ENCODE measurements at regions not wholly inside any gene's neighbourhood (a gene's known extent, or its start where the extent isn't known, plus 50 kb on each side); places are given as distances from the start of the nearest gene placed in this dataset.

DNA sequence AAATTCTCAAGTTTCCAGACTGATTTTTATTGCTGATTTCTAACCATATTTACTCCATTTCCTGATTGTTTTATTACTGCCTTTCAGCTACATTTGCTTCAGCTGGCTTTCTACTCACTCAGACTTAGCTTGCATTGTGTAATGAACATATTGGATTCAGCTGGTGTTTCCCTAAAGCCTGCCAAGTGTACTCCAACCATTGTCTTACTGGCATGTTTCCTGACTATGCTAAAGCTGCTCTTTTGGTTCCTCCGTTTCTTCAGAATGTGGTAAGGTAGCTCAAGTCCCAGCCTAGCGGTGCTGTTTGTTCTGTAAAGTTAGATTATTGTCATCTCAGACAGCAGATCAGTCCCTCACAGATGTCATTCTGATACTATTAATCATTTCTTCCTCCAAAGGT, 53.1 kb upstream of the GLRA2 start:
- DNase-seq, result no peak

DNA sequence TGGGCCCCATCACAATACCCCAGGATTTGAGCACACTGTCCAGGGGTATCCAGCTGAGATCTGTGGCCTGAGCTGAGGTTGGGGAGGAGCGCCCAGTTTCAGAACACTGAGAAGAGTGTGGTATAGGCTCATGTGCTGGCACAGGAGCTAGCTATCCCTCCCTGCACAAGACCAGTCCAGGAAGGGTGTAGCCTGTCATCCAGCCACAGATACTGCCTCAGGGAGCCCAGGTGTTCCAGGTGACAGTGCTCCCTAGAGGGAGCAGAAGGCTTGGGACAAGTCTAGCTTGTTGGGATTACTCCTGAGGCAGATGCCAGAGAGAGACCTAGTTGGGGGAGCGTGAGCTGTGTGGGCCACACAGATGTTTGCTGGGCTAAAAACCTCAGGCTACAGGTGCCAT, 79.6 kb upstream of the GLRA2 start:
- no peak for DNase-seq

DNA sequence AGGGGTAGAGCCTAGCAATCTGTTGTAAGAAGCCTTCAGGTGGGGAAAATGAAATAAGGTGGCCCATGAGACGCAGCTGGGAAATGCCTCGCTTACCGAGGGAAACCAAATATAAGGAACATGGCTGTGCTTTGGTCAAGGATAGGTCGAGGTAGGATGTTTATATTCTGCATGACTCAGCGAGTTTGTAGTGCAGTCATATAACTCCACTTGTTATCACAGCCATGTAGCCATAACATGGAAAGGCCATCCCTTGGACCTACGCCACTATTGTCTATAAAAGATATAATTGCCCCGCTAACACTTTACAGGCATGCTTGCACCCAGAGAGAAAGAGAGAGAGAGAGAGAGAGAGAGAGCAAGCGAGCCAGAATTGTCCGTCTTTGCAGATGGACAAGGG, 80.9 kb upstream of the GLRA2 start:
- DNase-seq, result no peak

DNA sequence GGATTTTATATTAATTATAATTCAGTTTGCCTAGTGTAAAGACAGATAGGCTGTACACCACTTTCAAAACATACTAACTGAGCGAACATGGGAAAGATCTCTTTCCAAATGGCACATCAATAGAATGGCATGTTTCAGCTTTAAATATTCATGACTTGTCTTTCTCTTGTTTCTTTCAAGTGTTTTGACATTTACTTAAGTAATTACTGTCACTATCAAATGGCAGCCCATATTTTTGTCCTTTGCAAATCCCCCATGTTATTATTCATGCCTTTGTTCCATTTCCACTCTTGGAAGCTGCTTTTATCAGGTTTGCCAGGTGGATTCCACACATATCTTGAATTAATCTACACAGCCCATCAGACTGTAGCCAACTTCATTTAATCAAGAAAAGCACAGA, 89.2 kb upstream of the GLRA2 start:
- no peak for DNase-seq

DNA sequence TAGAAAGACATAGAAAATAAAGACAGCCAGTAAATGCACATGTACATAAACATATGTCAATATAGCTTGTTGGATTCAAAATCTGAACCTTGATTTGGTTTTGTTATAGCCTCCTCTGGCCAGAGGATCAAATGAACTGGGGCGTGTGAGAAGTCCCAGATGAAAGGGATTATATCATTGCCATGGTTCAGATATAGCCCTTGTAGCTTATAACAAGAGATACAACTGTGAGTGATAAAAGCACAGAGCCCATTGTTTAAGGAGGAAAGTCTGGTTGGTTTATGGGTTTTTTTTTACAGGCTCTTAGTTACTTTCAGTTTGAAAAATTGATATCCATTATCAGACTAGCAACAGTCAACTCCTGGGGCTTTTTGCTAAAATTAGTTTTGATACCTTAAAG, 101.7 kb upstream of the GLRA2 start:
- DNase-seq, result no peak

DNA sequence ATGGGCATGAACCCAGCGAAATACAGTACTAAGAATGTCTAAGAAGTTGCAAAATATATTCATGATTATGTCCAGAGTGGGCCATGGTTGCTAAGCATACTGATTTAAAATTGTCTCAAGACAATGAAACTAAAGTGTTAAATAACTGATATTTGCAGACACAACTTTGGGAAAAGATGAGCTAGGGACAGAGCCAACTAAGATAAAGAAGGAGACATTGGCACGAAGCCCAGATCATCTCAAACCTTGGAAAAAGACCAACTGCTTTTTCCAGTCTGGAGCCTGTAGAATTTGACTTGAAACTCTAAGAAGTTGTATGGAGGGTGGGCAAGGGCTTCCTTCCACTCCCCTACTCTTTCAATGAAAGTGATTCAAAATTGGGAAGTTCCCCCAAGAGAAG, 108.5 kb upstream of the GLRA2 start:
- no peak for DNase-seq

DNA sequence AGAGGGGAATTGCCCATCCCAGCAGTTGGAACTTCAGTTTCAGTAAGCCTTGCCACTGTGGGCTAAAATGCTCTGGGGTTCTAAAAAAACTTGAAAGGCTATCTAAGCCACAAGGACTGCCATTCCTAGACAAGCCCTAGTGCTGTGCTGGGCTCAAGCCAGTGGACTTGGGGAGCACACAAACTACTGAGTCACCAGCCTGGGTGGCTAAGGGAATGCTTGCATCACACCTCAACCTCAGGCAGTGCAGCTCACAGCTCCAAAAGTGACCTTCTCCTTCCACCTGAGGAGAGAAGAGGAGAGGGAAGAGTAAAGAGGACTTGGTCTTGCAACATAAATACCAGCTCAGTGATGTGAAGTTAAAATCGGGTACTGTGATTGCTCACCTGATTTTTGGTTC, 116.7 kb upstream of the GLRA2 start:
- no peak for DNase-seq

DNA sequence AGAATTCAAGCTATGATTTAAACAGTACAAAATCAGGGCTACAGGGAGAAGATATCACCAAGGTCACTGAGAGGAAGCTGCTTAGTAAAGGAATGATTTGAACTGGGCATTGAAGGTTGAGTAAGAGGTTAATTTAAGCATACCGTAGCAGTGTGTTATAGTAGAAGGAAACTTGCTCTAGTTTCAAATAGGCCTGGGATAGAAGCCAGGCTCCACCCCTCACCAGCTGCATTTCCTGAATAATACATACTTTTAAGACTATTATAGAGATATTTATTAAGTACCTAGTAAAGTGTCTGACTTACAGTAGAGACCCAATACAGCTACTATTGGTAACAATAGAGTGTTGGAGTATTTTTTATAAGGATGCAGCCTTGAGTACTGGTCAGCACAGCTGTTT, 118.0 kb upstream of the GLRA2 start:
- no peak for DNase-seq

DNA sequence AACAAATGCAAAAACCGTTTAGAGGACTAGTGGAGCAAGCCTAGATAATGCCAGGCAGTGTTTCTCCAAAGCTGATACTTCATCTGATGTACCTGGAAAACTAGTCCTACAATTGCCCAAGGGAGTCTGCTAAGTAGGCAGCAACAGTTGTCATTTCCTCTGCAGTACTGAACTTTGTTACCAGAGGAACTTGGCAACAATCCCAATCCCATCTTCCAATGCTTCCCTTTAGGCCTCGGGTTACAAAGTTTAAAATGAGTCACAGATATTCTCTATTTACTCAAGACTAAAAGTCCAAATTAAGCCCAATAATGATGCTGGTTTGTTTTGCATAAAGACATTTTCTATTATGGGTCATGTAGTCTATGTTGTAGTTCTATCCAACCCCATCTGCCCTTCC, 120.0 kb upstream of the GLRA2 start:
- DNase-seq, result peak; percentile 0

DNA sequence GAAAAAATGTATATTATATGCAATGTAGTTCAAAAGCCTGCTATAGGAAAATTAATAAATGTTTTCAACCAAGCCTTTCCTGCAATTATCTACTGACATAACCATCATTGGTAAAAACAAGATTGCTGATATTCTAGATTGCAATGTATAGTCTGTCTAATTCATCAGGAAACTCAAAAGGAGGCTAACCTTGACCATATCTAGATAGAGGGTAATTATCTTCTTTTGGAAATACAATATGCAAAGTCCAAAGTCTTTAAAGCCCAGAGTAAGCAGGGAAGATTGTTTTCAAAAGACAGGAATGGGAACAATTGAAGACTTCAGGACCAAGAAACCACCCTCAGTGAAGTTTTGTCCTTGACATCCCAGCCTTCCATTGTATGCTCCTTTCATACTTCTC, 123.1 kb upstream of the GLRA2 start:
- no peak for DNase-seq

DNA sequence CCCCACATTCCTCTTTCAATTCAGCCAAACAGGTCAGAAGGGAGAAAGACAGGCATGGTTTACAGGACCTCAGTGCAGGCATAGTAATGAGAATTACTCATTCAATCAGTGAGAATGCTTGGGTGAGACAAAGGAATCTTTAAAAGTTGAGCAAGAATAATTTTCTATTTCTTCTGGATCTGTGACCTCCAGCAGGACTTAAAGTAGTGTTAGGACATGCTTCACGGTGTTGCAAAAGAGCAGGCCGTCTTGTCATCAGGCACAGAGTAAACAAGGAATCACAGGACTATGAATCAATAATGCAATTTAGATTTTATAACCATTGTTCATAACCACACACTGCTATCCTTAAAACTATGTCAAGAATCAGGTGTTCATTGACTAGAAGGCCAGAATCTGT, 130.6 kb upstream of the GLRA2 start:
- DNase-seq, result no peak

DNA sequence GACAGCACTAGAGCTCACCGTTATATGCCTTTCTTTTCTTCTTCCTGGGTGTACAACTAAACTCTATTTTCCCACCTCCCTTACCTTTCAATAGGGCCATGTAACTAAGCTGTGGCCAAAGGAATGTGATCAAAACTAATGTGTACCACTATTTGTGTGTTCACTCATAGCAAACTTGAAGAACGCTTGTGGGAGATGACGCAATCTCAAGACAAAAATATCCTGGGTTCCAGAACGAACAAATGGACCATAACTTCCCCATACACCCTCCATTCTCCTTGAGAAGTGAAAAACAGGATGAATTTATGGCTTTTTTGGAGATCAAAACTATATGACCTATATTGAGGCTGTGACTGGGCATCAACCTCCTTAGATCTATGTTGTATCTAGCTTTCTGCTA, 139.7 kb upstream of the GLRA2 start:
- DNase-seq, result no peak

DNA sequence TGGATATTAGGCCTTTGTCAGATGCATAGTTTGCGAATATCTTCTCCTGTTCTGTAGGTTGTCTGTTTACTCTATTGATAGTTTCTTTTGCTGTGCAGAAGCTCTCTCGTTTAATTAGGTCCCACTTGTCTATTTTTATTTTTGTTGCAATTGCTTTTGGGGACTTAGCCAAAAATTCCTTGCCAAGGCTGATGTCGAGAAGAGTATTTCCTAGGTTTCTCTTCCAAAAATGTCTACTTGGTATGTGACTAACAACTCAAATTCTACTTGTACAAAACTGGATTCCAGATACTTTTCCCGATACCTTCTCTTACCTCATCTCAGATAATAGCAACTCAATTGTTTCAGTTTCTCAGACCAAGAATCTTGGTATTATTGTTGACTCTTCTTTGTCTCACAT, 142.4 kb upstream of the GLRA2 start:
- DNase-seq, result no peak

DNA sequence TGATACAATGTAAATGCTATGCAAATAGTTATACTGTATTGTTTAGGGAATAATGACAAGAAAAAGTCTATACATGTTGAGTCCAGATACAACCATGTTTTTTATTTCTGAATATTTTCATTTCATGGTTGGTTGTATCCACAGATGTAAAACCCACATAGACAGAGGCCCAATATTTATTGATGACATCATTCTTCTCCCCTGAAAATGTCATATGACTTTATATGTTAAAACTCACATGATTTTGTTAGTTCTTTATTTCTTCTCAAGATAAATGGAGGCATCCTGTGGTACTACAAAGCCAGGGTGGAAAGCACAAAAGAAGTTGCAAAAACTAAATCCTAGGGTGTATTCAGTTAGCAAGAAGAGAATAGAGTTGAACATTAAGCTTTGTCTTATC, 149.3 kb upstream of the GLRA2 start:
- DNase-seq, result no peak

DNA sequence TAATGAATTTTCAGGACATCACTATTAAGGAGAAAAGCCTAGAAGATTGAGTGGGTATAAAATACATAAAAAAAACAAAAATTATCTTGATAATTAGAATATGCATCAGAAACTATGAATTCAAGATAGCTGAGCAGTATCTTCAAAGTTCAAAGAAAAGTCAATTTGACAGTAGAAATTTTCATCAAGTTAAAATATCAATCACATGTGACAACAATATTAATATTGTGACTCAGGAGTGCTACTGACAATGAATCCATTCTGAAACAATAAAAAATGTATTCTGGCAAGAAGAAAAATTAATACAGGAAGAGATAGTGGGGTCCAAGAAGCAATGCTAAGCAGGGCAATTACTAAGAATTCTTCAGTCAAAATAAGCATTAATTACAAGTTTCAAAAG, 151.9 kb upstream of the GLRA2 start:
- no peak for DNase-seq

DNA sequence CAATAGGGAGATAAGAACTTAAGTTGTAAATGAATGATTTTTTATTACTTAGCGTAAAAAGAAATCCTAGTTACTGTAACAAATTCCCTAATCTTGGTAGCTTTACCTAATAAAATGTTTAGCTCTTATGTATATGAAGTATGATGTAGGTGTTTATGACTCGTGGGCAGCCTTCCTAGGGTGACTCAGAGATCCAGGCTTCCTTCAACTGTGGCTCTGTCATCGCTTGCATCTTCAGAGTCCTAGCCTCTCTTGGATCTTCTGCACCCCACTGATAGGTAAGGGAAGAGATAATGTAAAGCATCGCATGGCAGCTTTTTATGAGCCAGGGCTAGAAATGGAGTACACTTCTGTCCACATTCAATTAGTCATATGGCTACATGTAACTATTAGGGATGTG, 165.6 kb upstream of the GLRA2 start:
- no peak for DNase-seq

DNA sequence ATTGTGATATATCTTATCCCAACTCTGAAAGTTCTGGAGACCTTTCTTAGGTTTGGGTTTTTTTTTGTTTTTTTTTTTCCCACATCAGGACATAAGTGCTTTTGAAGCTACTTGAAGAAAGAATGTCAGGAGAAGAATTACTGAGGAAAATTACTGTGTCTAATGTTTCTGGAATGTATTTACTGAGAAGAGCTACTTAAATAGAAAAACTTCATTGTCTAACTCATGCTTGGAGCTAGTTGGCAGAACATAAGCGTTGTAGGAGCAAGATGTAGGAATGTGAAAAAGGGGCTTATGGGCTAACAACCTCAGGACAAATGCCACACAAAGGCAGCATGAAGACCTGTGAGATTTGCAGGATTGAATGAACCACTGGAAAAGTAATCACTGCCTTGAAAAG, 166.6 kb upstream of the GLRA2 start:
- DNase-seq, result no peak

DNA sequence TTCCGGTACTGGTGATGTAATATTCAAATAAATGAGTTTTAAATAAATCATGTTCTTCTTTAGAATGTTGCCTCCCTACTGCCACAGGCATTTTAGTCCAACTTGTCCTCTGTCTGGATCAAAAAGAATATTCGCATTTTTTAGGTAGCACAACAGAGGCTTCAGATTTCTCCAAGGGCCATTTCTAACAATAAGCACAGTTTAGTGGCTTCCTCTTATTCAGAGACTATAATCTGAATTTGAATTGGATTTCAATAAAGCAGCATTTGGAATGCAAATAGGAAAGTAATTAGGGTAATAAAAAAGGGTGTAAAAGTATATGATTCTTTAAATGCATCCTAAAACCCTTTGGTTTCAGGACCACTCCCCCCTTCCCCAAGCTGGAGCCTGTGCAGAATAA, 167.9 kb upstream of the GLRA2 start:
- DNase-seq, result no peak

DNA sequence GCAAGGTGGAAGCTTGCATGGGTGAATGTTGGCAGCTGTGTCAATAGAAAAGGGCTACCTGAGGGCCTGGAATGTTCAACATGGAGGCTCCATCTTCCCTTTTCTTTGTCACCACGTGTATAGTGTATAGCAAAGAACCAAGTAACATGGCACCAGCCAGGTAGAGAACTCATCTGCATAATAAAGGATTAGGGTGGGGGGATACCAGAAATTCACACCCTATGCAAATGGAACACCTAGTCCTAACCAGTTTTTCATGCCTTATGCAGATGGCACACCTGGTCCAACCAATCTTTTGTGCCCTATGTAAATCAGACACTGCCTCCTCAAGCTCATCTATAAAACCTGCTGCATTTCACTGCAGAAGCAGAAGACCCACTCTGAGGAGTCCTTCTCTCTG, 169.6 kb upstream of the GLRA2 start:
- no peak for DNase-seq

DNA sequence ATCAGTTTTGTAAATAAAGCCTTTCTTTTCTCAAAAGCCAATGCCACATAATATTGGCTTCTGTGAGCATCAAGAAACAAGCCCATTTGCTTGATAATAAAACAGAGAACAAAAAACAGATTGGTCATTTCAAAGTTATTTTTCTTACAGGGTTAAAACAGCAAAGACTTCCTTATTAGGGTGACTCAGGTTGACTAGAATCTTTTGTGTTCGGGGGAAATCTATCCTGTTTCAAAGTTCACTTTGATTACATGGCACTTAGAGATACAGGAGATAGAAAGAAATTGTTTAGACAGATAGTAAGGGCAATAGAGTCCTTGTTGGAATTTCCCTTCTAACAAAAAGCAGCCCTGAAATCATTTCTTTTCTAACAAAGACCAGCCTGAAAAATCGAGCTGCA, 170.0 kb upstream of the GLRA2 start:
- no peak for DNase-seq

DNA sequence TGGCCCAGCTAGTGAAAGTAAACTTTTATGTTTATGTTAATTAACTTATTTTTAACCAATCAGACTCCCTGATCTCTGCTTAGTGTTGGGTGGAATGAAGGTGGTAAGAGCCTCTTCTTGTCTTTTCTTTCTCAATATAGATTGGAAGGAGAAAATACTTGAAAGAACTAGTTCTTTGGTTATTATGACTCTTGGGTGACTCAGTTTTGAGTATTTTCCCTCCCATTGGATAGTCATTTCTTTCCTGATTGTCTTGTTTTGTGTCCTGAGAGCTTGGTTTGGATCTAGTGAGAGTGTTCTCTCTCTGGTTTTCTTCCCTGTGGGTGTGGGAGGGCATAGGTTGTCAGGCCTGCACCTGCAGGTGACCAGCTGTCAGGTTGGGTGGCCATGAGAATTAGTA, 172.0 kb upstream of the GLRA2 start:
- DNase-seq, result no peak

DNA sequence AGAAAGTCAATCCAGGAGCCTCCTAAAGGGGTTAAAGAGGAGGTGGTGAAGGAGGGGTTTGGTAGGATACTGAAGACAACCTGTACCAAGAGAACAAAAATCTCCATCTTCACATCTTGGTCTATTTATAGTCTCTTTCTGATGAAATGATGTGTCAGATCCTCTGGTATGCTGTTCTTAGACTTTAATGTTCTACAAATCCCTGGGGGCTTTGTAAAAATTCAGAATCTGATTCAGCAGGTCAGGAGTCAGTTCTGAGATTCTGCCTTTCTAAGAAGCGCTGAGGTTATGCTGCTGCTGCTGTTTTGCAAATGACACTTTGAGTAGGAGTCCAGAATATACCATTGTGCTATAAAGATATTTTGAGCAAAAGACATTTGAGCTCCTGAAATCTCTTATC, 172.9 kb upstream of the GLRA2 start:
- DNase-seq, result no peak

DNA sequence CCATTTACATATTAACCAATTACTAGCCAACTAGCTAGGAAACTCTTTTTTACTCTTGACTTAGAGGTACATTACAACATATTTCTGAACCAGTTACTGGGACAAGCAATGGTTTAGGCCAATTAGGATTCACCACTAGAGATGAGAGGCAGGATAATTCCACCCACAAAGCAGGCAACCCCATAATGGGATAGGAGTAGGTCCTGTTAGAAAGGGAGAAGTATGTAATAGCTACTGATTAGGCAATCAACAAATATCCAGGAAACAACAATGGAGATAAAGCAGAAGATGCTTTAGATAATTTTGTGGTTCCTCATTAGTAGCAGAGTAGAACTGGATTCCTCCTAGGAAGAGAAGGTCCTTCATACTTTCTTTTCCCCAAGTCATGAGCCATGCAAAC, 173.8 kb upstream of the GLRA2 start:
- no peak for DNase-seq

DNA sequence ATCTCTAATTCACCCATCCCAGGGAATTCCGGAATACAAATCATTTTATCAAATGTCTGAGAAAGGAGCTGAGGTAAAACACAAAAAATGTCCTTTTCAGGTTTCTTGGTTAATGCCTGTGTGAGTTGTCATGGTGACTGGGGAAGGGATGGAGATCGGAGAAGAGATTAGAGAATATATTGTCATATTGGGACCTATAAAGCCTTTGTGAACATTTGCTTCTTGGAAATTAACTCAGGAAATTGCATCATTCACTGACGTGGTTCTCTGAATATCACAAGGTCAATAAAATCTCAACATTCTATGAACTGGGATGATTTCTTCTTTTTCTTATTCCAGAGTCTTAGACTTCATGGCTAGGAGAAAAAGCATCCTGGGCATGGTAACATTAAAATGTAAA, 174.8 kb upstream of the GLRA2 start:
- no peak for DNase-seq

DNA sequence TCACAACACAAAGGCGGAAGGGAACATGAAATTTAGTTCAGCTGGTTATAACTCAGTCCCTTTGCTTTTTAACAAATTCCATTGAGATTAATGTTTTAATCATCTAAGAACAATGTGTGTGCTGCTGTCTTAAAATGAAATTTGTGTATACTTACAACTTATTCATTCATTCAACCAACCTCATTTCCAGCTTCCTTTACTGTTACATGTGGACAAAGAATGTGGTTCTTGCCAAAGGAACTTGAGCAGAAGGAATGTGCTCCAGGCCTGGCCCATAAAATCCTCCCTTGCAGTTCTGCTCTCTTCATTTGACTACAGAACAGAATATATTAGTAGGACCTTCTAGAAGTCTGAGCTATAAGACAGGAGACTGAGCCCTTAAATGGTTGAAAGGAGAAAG, 176.8 kb upstream of the GLRA2 start:
- DNase-seq, result no peak

DNA sequence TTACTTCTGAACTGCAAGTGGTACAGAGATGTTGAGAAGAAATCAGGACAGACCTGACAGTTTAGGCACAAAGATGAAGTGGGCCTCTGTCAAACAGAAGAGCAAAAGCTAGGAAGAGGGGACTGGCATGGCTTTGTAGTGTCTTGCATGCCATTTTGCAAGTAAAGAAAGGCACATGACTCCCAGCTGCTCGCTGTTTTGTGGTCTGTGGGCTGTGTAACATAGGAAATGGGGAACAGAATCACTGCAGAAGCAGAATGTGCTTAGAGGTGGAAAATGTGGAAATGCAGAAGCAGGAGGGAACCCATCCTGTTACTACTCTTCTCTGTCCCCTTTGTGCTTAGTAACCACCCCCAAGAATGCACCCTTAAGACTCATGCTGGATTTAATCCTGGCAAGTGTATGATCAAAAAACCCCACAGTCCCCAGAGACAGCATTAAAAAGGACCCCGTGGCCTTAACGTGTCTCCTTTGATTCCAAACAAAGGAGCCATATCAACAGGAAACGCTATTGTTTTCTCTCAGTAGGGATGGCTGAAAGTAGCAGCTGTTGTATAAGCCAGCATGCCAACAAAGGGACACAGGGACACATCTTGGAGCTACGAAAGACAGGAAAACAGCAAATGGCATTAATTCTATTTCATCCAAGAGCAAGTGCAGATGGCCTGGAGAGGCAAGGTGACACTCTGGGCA, 177.6 kb upstream of the GLRA2 start:
- DNase-seq, result no peak
